HCT116 (cell line): ENCODE measurements at regions not wholly inside any gene's neighbourhood (a gene's known extent, or its start where the extent isn't known, plus 50 kb on each side); places are given as distances from the start of the nearest gene placed in this dataset.

Experiments used
- ATAC-seq: fragments of 200-7000 bp; cut with Tn5 transposase; 2 replicates; pipeline ENCODE4 v1.9.1; 2020; ENCODE audit warnings: mild to moderate bottlenecking, moderate library complexity
- BruUV-seq: library from RNA; stranded (reverse); fragments of 400-500 nt; replicated peaks from 2 replicates; lab custom pipeline; 2021; lab: Mats Ljungman, UMichigan
- CTCF ChIA-PET: fragments of 300-600 bp; sonication (Branson Sonifier 250); formaldehyde crosslinking; loops from one replicate; lab custom pipeline; 2021; ENCODE audit warnings: antibody characterized with exemption; lab: Charles Lee
- POLR2A ChIA-PET: fragments of 300-600, 350-600 bp; sonication (Branson Sonifier 250); formaldehyde crosslinking; loops from one replicate; lab custom pipeline; 2021; ENCODE audit warnings: antibody characterized with exemption; lab: Charles Lee
- RAD21 ChIA-PET, 2 experiments: fragments of 300-600 bp; sonication (Branson Sonifier 250); formaldehyde crosslinking; loops; one replicate each; lab custom pipeline; 2023; ENCODE audit warnings: low total read pairs in 2 of 2; ENCODE audit not compliant: uncharacterized antibody in 2 of 2, unreplicated experiment in 2 of 2, low non-redundant PET in 1 of 2; lab: Charles Lee
- DNase-seq: peaks from one replicate; pipeline ENCODE4 v3.0.0-alpha.2; 2010; ENCODE audit warnings: low read depth, low spot score
- H2AFZ ChIP-seq: fragments of 200-600 bp; shearing (Covaris generic), sonication (generic); 2 replicates; pipeline ENCODE4 v1.6.1; 2017; ENCODE audit warnings: low read depth, mixed run types, mixed read lengths, antibody characterized with exemption, low read length; ENCODE audit not compliant: poor library complexity, severe bottlenecking
- H3K27ac ChIP-seq: 2 replicates; pipeline ENCODE4 v1.5.1; 2012; ENCODE audit warnings: low read depth, low read length
- H3K27me3 ChIP-seq: fragments of 200-600 bp; sonication (generic); 2 replicates; pipeline ENCODE4 v1.6.1; 2016; ENCODE audit warnings: mixed run types, low read length, mixed read lengths; ENCODE audit not compliant: insufficient read depth
- H3K36me3 ChIP-seq, 2 experiments: fragments of 200-500 bp in 1 of 2; fragments of 200-600 bp in 1 of 2; sonication (Bioruptor generic) in 1 of 2; sonication (generic) in 1 of 2; 2 replicates each; pipeline versions ENCODE4 v1.5.1 to v1.6.1; 2014 to 2016; ENCODE audit warnings: low read length in 2 of 2, inconsistent platforms in 1 of 2, mixed read lengths in 1 of 2, mixed run types in 1 of 2; ENCODE audit not compliant: insufficient read depth in 2 of 2, control insufficient read depth in 1 of 2
- H3K4me1 ChIP-seq, 2 experiments: fragments of 200-600 bp in 1 of 2; sonication (generic) in 1 of 2; 2 replicates each; pipeline versions ENCODE4 v1.5.1 to v1.6.1; 2012 to 2017; ENCODE audit warnings: low read length in 2 of 2, inconsistent platforms in 1 of 2, mild to moderate bottlenecking in 1 of 2, mixed read lengths in 1 of 2, mixed run types in 1 of 2, moderate library complexity in 1 of 2; ENCODE audit not compliant: insufficient read depth in 2 of 2, control insufficient read depth in 1 of 2
- H3K4me2 ChIP-seq: fragments of 200-600 bp; sonication (generic); 2 replicates; pipeline ENCODE4 v1.6.1; 2017; ENCODE audit warnings: mixed run types, low read length, mixed read lengths
- H3K4me3 ChIP-seq, 2 experiments: fragments of 200-600 bp in 1 of 2; sonication (generic) in 1 of 2; replicated peaks in 1 of 2; 2 replicates each; pipeline ENCODE4 v1.5.1; 2011 to 2016; ENCODE audit warnings: low read length in 2 of 2, control low read depth in 1 of 2, low read depth in 1 of 2, mild to moderate bottlenecking in 1 of 2, mixed read lengths in 1 of 2, mixed run types in 1 of 2
- H3K79me2 ChIP-seq: fragments of 200-600 bp; sonication (generic); 2 replicates; pipeline ENCODE4 v1.6.1; 2017; ENCODE audit warnings: mild to moderate bottlenecking, mixed run types, low read length, moderate library complexity, mixed read lengths; ENCODE audit not compliant: insufficient read depth
- H3K9ac ChIP-seq: fragments of 200-600 bp; sonication (generic); 2 replicates; pipeline ENCODE4 v1.6.1; 2016; ENCODE audit warnings: low read length, mixed read lengths
- H3K9me2 ChIP-seq: fragments of 200-600 bp; sonication (generic), shearing (Covaris generic); 2 replicates; pipeline ENCODE4 v1.6.1; 2017; ENCODE audit warnings: mixed run types, mild to moderate bottlenecking, moderate library complexity; ENCODE audit not compliant: insufficient read depth
- H3K9me3 ChIP-seq, 2 experiments: fragments of 200-500 bp in 1 of 2; fragments of 200-600 bp in 1 of 2; sonication (Bioruptor generic) in 1 of 2; sonication (generic) in 1 of 2; 2 replicates each; pipeline ENCODE4 v1.6.1; 2014 to 2017; ENCODE audit warnings: low read length in 2 of 2, mixed read lengths in 2 of 2, inconsistent platforms in 1 of 2, low read depth in 1 of 2, mild to moderate bottlenecking in 1 of 2, mixed run types in 1 of 2, moderate library complexity in 1 of 2; ENCODE audit not compliant: control insufficient read depth in 1 of 2, insufficient read depth in 1 of 2
- H4K20me1 ChIP-seq: fragments of 200-600 bp; sonication (generic), shearing (Covaris generic); 2 replicates; pipeline ENCODE4 v1.6.1; 2017; ENCODE audit warnings: mixed run types, mild to moderate bottlenecking, moderate library complexity; ENCODE audit not compliant: insufficient read depth
- CBX3 ChIP-seq: IDR thresholded peaks from 2 replicates; pipeline ENCODE4 v1.6.1; 2012; ENCODE audit warnings: low read depth
- CEBPB ChIP-seq: IDR thresholded peaks from 2 replicates; pipeline ENCODE4 v1.6.1; 2012; ENCODE audit warnings: low read depth
- CTCF ChIP-seq, 3 experiments: fragments of 200-600 bp in 1 of 3; sonication (generic) in 1 of 3; IDR thresholded peaks in 2 of 3; conservative IDR thresholded peaks in 1 of 3; 2 replicates each; pipeline ENCODE4 v1.5.1; 2012 to 2017; ENCODE audit warnings: low read depth in 2 of 3, low read length in 2 of 3, antibody characterized with exemption in 1 of 3, borderline replicate concordance in 1 of 3, control low read depth in 1 of 3, mild to moderate bottlenecking in 1 of 3, mixed read lengths in 1 of 3, mixed run types in 1 of 3, moderate library complexity in 1 of 3; ENCODE audit not compliant: insufficient read depth in 1 of 3
- EGR1 ChIP-seq: IDR thresholded peaks from 2 replicates; pipeline ENCODE4 v1.6.1; 2012; ENCODE audit warnings: low read depth
- ELF1 ChIP-seq: IDR thresholded peaks from 2 replicates; pipeline ENCODE4 v1.6.1; 2012; ENCODE audit warnings: low read depth, borderline replicate concordance
- EZH2 ChIP-seq: fragments of 200-600 bp; sonication (generic); IDR thresholded peaks from 2 replicates; pipeline ENCODE4 v1.6.1; 2017; ENCODE audit warnings: antibody characterized with exemption, mixed run types
- EZH2phosphoT487 ChIP-seq: fragments of 200-600 bp; IDR thresholded peaks from 2 replicates; pipeline ENCODE4 v1.6.1; 2018; ENCODE audit warnings: antibody characterized with exemption, borderline replicate concordance
- FOSL1 ChIP-seq: IDR thresholded peaks from 2 replicates; pipeline ENCODE4 v1.6.1; 2012; ENCODE audit warnings: low read depth
- POLR2AphosphoS5 ChIP-seq: IDR thresholded peaks from 2 replicates; pipeline ENCODE4 v1.6.1; 2011; ENCODE audit warnings: mild to moderate bottlenecking, low read depth, low read length, moderate library complexity
- REST ChIP-seq: IDR thresholded peaks from 2 replicates; pipeline ENCODE4 v1.6.1; 2012; ENCODE audit warnings: low read depth
- SIN3A ChIP-seq: IDR thresholded peaks from 2 replicates; pipeline ENCODE4 v1.6.1; 2012; ENCODE audit warnings: low read depth
- SP1 ChIP-seq: IDR thresholded peaks from 2 replicates; pipeline ENCODE4 v1.6.1; 2012; ENCODE audit warnings: low read depth
- SRF ChIP-seq: IDR thresholded peaks from 2 replicates; pipeline ENCODE4 v1.6.1; 2012; ENCODE audit warnings: low read depth
- YY1 ChIP-seq: IDR thresholded peaks from 2 replicates; pipeline ENCODE4 v1.6.1; 2011; ENCODE audit warnings: low read length, low read depth, moderate library complexity, mild to moderate bottlenecking; ENCODE audit not compliant: insufficient replicate concordance; ENCODE audit errors: extremely low read depth
- ZFX ChIP-seq: fragments of 450-650 bp; IDR thresholded peaks from 2 replicates; pipeline ENCODE4 v1.6.1; 2017
- ZNF274 ChIP-seq: fragments of 200-500 bp; sonication (Bioruptor generic); IDR thresholded peaks from 2 replicates; pipeline ENCODE4 v1.6.1; 2014; ENCODE audit warnings: mild to moderate bottlenecking, low read depth, low read length, inconsistent platforms
- intact Hi-C: fragments of 100-400 bp; cut with micrococcal nuclease; formaldehyde crosslinking; loops from 2 replicates; pipeline ENCODE4 v1.10.0; 2022

- no peaks in the 10 kb centered on the region for H4K20me1 ChIP-seq
- H3K79me2 ChIP-seq = no peaks in the 10 kb centered on the region
- DNase-seq = no peak
- H3K4me2 ChIP-seq = no peak overlapping the region
- H2AFZ ChIP-seq = no peak overlapping the region
- H3K27me3 ChIP-seq = no peaks in the 10 kb centered on the region
- no peak for TF ChIP-seq FOSL1
- TF ChIP-seq EGR1 = no peak
- TF ChIP-seq YY1 = no peak
- no peak for TF ChIP-seq ELF1
- no peak for TF ChIP-seq CEBPB
- TF ChIP-seq POLR2AphosphoS5 = no peak
- no peak for TF ChIP-seq EZH2phosphoT487
- TF ChIP-seq SRF = no peak
- TF ChIP-seq, all 23 proteins: peak for 0
- Histone ChIP-seq H3K9ac (no peak overlapping the region), H3K4me3 (no peak overlapping the region), H3K9me2 (no peaks in the 10 kb centered on the region), H3K36me3 (no peaks in the 10 kb centered on the region), H3K27ac (no peak overlapping the region), H3K4me1 (no peaks in the 10 kb centered on the region), H3K9me3 (peaks cover 3 to 27% of the 10 kb centered on the region in 2 experiments)
- no TSS peak for BruUV-seq
- ChIA-PET CTCF (no interaction called here), POLR2A (no interaction called here), RAD21 (no interaction called here)
- no peak for ATAC-seq
- intact Hi-C loops = no loop called here
These were observed 700.9 kb upstream of the CXADR start for GRCh38 chr21:16811970-16812369.

- intact Hi-C loops = no loop called here
These were observed 697.6 kb upstream of the CXADR start for GRCh38 chr21:16815243-16815642.

More at GRCh38 chr21:16815243-16815642, 697.6 kb upstream of the CXADR start:
- no peaks in the 10 kb centered on the region for H3K9me2 ChIP-seq
- H3K4me1 ChIP-seq = no peaks in the 10 kb centered on the region
- H3K9ac ChIP-seq = no peak overlapping the region
- H4K20me1 ChIP-seq = no peaks in the 10 kb centered on the region
- no peak overlapping the region for H2AFZ ChIP-seq
- DNase-seq (no peak), ATAC-seq (no peak)
- H3K27ac ChIP-seq = no peak overlapping the region
- peaks cover 0 to 17% of the 10 kb centered on the region in 2 experiments for H3K9me3 ChIP-seq
- no TSS peak for BruUV-seq
- no peak overlapping the region for H3K4me3 ChIP-seq
- H3K27me3 ChIP-seq = no peaks in the 10 kb centered on the region
- no peaks in the 10 kb centered on the region for H3K36me3 ChIP-seq
- no peaks in the 10 kb centered on the region for H3K79me2 ChIP-seq
- ChIA-PET POLR2A (no interaction called here), RAD21 (no interaction called here), CTCF (no interaction called here)
- no peak for TF ChIP-seq FOSL1
- no peak for TF ChIP-seq POLR2AphosphoS5
- no peak for TF ChIP-seq SP1
- no peak for TF ChIP-seq REST
- no peak for TF ChIP-seq EZH2phosphoT487
- no peak for TF ChIP-seq CBX3
- no peak for TF ChIP-seq ZFX
- TF ChIP-seq EZH2 = no peak
- no peak for TF ChIP-seq CTCF (IDR thresholded peaks at IDR 0.05 in 2 of 3, conservative IDR thresholded peaks at IDR 0.05 in 1 of 3; ENCODE audit: borderline replicate concordance in 1 of 3, insufficient read depth in 1 of 3, low read depth in 2 of 3, low read length in 2 of 3)
- no peak for TF ChIP-seq ZNF274
- TF ChIP-seq SRF = no peak
- TF ChIP-seq ELF1 = no peak
- no peak for TF ChIP-seq SIN3A
- no peak for TF ChIP-seq YY1
- no peak overlapping the region for H3K4me2 ChIP-seq
